OCI-LY7 (cell line): ENCODE measurements at regions not wholly inside any gene's neighbourhood (a gene's known extent, or its start where the extent isn't known, plus 50 kb on each side); places are given as distances from the start of the nearest gene placed in this dataset.

Source experiments
- BruUV-seq: library from RNA; stranded (reverse); fragments of 400-500 nt; replicated peaks from 2 replicates; lab custom pipeline; 2021; lab: Mats Ljungman, UMichigan
- CTCF ChIA-PET: fragments of 300-600 bp; sonication (Branson Sonifier 250); formaldehyde crosslinking; loops from one replicate; lab custom pipeline; 2022; ENCODE audit warnings: antibody characterized with exemption; ENCODE audit not compliant: unreplicated experiment; lab: Charles Lee
- POLR2A ChIA-PET: fragments of 300-600 bp; sonication (Branson Sonifier 250); formaldehyde crosslinking; loops from one replicate; lab custom pipeline; 2022; ENCODE audit warnings: antibody characterized with exemption; lab: Charles Lee
- DNase-seq: peaks from one replicate; pipeline ENCODE4 v3.0.0-alpha.2; 2015; ENCODE audit warnings: low spot score
- H2AFZ ChIP-seq: fragments of 200-600 bp; sonication (generic), shearing (Covaris generic); 2 replicates; pipeline ENCODE4 v1.6.1; 2014; ENCODE audit warnings: mild to moderate bottlenecking, antibody characterized with exemption, low read length, moderate library complexity
- H3K27ac ChIP-seq: fragments of 200-600 bp; sonication (generic); 2 replicates; pipeline ENCODE4 v1.5.1; 2014; ENCODE audit warnings: mixed run types, low read depth, mild to moderate bottlenecking, moderate library complexity, low read length, inconsistent platforms; ENCODE audit not compliant: poor library complexity, severe bottlenecking
- H3K36me3 ChIP-seq: fragments of 200-600 bp; sonication (generic); 2 replicates; pipeline ENCODE4 v1.6.1; 2014; ENCODE audit warnings: mild to moderate bottlenecking, antibody characterized with exemption, low read length, moderate library complexity, mixed read lengths; ENCODE audit not compliant: insufficient read depth
- H3K4me1 ChIP-seq: fragments of 200-600 bp; sonication (generic); 2 replicates; pipeline ENCODE4 v1.5.1; 2014; ENCODE audit warnings: mild to moderate bottlenecking, low read length; ENCODE audit not compliant: insufficient read depth, poor library complexity, severe bottlenecking
- H3K4me2 ChIP-seq: fragments of 200-600 bp; sonication (generic); 2 replicates; pipeline ENCODE4 v1.6.1; 2014; ENCODE audit warnings: mild to moderate bottlenecking, low read length
- H3K4me3 ChIP-seq: fragments of 200-600 bp; sonication (generic); 2 replicates; pipeline ENCODE4 v1.5.1; 2014; ENCODE audit warnings: mild to moderate bottlenecking, low read depth, low read length; ENCODE audit not compliant: poor library complexity, severe bottlenecking
- H3K79me2 ChIP-seq: fragments of 200-600 bp; sonication (generic); 2 replicates; pipeline ENCODE4 v1.6.1; 2016; ENCODE audit warnings: low read depth, mild to moderate bottlenecking, low read length, moderate library complexity, mixed read lengths; ENCODE audit not compliant: insufficient read depth
- H3K9me2 ChIP-seq: fragments of 200-600 bp; sonication (generic); 2 replicates; pipeline ENCODE4 v1.6.1; 2016; ENCODE audit warnings: mild to moderate bottlenecking, low read length, mixed read lengths; ENCODE audit not compliant: insufficient read depth
- H3K9me3 ChIP-seq: fragments of 200-600 bp; sonication (generic); 2 replicates; pipeline ENCODE4 v1.6.1; 2014; ENCODE audit warnings: mild to moderate bottlenecking, mixed run types, low read length, mixed read lengths
- H4K20me1 ChIP-seq: fragments of 200-600 bp; sonication (generic); 2 replicates; pipeline ENCODE4 v1.6.1; 2014; ENCODE audit warnings: mild to moderate bottlenecking, antibody characterized with exemption, low read length, moderate library complexity, mixed read lengths; ENCODE audit not compliant: insufficient read depth
- CTCF ChIP-seq: fragments of 200-600 bp; sonication (generic); conservative IDR thresholded peaks from 2 replicates; pipeline ENCODE4 v1.5.1; 2014; ENCODE audit warnings: mild to moderate bottlenecking, antibody characterized with exemption, low read length, moderate library complexity, mixed read lengths
- EZH2phosphoT487 ChIP-seq: fragments of 200-600 bp; sonication (generic); IDR thresholded peaks from 2 replicates; pipeline ENCODE4 v1.6.1; 2018; ENCODE audit warnings: low read depth, borderline replicate concordance, mild to moderate bottlenecking, mixed run types, antibody characterized with exemption, low read length, moderate library complexity, mixed read lengths
- intact Hi-C: fragments of 100-400 bp; cut with micrococcal nuclease; formaldehyde crosslinking; loops from one replicate; pipeline ENCODE4 v1.10.0; 2022; ENCODE audit not compliant: unreplicated experiment

DNA sequence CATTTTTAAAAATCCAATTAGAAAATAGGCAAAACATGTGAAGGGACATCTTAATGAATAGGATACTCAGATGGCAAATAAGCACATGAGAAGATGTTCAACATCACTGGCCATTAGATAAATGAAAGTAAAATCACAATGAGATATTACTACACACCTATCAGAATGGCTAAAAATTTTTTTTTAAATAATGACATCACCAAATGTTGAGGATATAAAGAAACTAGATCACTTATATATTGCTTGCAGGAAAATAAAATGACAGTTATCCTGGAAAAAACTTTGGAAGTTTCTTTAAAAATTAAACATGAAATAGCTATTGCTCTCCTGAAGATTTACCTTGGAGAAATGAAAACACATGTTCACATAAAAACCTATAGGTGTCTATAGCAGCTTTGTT lies 127.8 kb downstream of the ALOX5 start:
- TF ChIP-seq EZH2phosphoT487 (no peak), CTCF (no peak)
- Histone ChIP-seq H4K20me1 (no peaks in the 10 kb centered on the region), H3K9me3 (no peaks in the 10 kb centered on the region), H3K4me1 (no peaks in the 10 kb centered on the region), H3K4me2 (no peak overlapping the region), H3K4me3 (no peak overlapping the region), H3K79me2 (no peaks in the 10 kb centered on the region), H3K36me3 (no peaks in the 10 kb centered on the region), H2AFZ (no peak overlapping the region), H3K27ac (no peak overlapping the region), H3K9me2 (no peaks in the 10 kb centered on the region)
- no peak for DNase-seq
- intact Hi-C loops = no loop called here
- no TSS peak for BruUV-seq
- POLR2A ChIA-PET = interaction anchor here (0.7 kb wide), 1 partner anchor 8 kb away, joined by 4 read pairs; no protein-coding TSS in a partner anchor
- CTCF ChIA-PET = no interaction called here

- H3K4me3 ChIP-seq = no peak overlapping the region
- no peak overlapping the region for H3K4me2 ChIP-seq
- TF ChIP-seq EZH2phosphoT487 = no peak
- no peak for TF ChIP-seq CTCF
- no peak for DNase-seq
- CTCF ChIA-PET = no interaction called here
- intact Hi-C loops = no loop called here
- H4K20me1 ChIP-seq = no peaks in the 10 kb centered on the region
- no peaks in the 10 kb centered on the region for H3K4me1 ChIP-seq
- no TSS peak for BruUV-seq
- no peaks in the 10 kb centered on the region for H3K79me2 ChIP-seq
- POLR2A ChIA-PET = no interaction called here
- no peak overlapping the region for H3K27ac ChIP-seq
- no peak overlapping the region for H2AFZ ChIP-seq
- no peaks in the 10 kb centered on the region for H3K9me3 ChIP-seq
- H3K36me3 ChIP-seq = no peaks in the 10 kb centered on the region
- H3K9me2 ChIP-seq = no peaks in the 10 kb centered on the region
Observed at GRCh38 chr10:45500798-45501197, 126.8 kb downstream of the ALOX5 start.

DNA sequence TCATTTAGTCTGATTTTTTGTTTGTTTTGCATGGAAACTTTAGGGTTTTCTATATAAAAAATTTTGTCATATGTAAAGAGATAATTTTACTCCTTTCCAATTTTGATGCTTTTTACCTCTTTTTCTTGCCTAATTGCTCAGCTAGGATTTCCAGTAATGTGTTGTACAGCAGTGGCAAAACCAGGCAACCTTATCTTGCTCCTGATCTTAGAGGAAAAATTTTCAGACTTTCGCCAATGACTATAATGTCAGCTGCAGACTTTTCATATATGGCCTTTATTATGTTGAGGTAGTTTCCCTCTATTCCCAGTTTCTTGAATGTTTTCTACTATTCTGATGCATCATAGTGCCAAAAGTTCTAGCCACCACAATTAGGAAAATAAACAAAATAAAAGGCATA lies 126.3 kb downstream of the ALOX5 start:
- Histone ChIP-seq H3K27ac (no peak overlapping the region), H3K9me2 (no peaks in the 10 kb centered on the region), H3K4me2 (no peak overlapping the region), H3K4me1 (no peaks in the 10 kb centered on the region), H3K4me3 (no peak overlapping the region), H4K20me1 (no peaks in the 10 kb centered on the region), H3K36me3 (no peaks in the 10 kb centered on the region), H2AFZ (no peak overlapping the region), H3K9me3 (peaks cover 2% of the 10 kb centered on the region; the same call in 1 of the 2 replicates), H3K79me2 (no peaks in the 10 kb centered on the region)
- intact Hi-C loops = no loop called here
- no peak for DNase-seq
- ChIA-PET CTCF (no interaction called here), POLR2A (no interaction called here)
- BruUV-seq = no TSS peak
- TF ChIP-seq CTCF (no peak), EZH2phosphoT487 (no peak)
